HepG2 (cell line): ENCODE measurements at regions not wholly inside any gene's neighbourhood (a gene's known extent, or its start where the extent isn't known, plus 50 kb on each side); places are given as distances from the start of the nearest gene placed in this dataset.
A peak's percentile ranks its signal among the peaks of the same experiment; 100 is the strongest.

Experiments used
- ARNTL ChIP-seq: sonication (generic); formaldehyde crosslinking; IDR thresholded peaks from 2 replicates; pipeline ENCODE4 v1.4.0; 2020; ENCODE audit warnings: mild to moderate bottlenecking, missing genetic modification reagents
- CBX5 ChIP-seq: sonication (generic); formaldehyde crosslinking; IDR thresholded peaks from 2 replicates; pipeline ENCODE4 v1.4.0; 2020; ENCODE audit warnings: missing genetic modification reagents, borderline replicate concordance
- JDP2 ChIP-seq: sonication (generic); formaldehyde crosslinking; IDR thresholded peaks from 2 replicates; pipeline ENCODE4 v1.8.1; 2022; ENCODE audit warnings: missing genetic modification reagents, borderline replicate concordance
- NCOA2 ChIP-seq: sonication (generic); formaldehyde crosslinking; IDR thresholded peaks from 2 replicates; pipeline ENCODE4 v1.8.0; 2022; ENCODE audit warnings: inconsistent platforms
- PAXIP1 ChIP-seq: sonication (generic); formaldehyde crosslinking; conservative IDR thresholded peaks from 2 replicates; pipeline ENCODE4 v1.4.0; 2020; ENCODE audit warnings: mild to moderate bottlenecking, missing genetic modification reagents, moderate library complexity
- POGZ ChIP-seq: sonication (generic); formaldehyde crosslinking; IDR thresholded peaks from 2 replicates; pipeline ENCODE4 v1.4.0; 2020; ENCODE audit warnings: mild to moderate bottlenecking, missing genetic modification reagents
- RARG ChIP-seq: sonication (generic); formaldehyde crosslinking; IDR thresholded peaks from 2 replicates; pipeline ENCODE4 v1.4.0; 2020; ENCODE audit warnings: low read depth, mild to moderate bottlenecking, missing genetic modification reagents
- RERE ChIP-seq: IDR thresholded peaks from 2 replicates; pipeline ENCODE4 v1.6.1; 2016; ENCODE audit warnings: low read depth, missing genetic modification reagents, missing compliant biosample characterization
- RNF219 ChIP-seq: sonication (generic); formaldehyde crosslinking; IDR thresholded peaks from 2 replicates; pipeline ENCODE4 v1.5.0; 2020; ENCODE audit warnings: mild to moderate bottlenecking, missing genetic modification reagents
- SPEN ChIP-seq: sonication (generic); formaldehyde crosslinking; IDR thresholded peaks from 2 replicates; pipeline ENCODE4 v1.5.1; 2020; ENCODE audit warnings: low read depth, mild to moderate bottlenecking, missing genetic modification reagents
- ZNF331 ChIP-seq: sonication (generic); formaldehyde crosslinking; IDR thresholded peaks from 2 replicates; pipeline ENCODE4 v1.4.0; 2020; ENCODE audit warnings: missing genetic modification reagents
- ZNF580 ChIP-seq: IDR thresholded peaks from 2 replicates; pipeline ENCODE4 v1.6.1; 2016; ENCODE audit warnings: low read depth, borderline replicate concordance
- ZNF597 ChIP-seq: sonication (generic); formaldehyde crosslinking; IDR thresholded peaks from 2 replicates; pipeline ENCODE4 v1.5.0; 2020; ENCODE audit warnings: missing genetic modification reagents
- ZNF598 ChIP-seq: sonication (generic); formaldehyde crosslinking; IDR thresholded peaks from 2 replicates; pipeline ENCODE4 v1.5.1; 2020; ENCODE audit warnings: mild to moderate bottlenecking, missing genetic modification reagents, borderline replicate concordance
- ZNF773 ChIP-seq: sonication (generic); formaldehyde crosslinking; IDR thresholded peaks from 2 replicates; pipeline ENCODE4 v1.4.0; 2020; ENCODE audit warnings: missing genetic modification reagents, borderline replicate concordance
- ZNF780A ChIP-seq: sonication (generic); formaldehyde crosslinking; IDR thresholded peaks from 2 replicates; pipeline ENCODE4 v1.8.0; 2022; ENCODE audit warnings: mild to moderate bottlenecking, missing genetic modification reagents, moderate library complexity
- ZNF816 ChIP-seq: sonication (generic); formaldehyde crosslinking; IDR thresholded peaks from 2 replicates; pipeline ENCODE4 v1.8.0; 2022; ENCODE audit warnings: missing genetic modification reagents, mild to moderate bottlenecking, borderline replicate concordance

GRCh38 chr13:30832845-30833332, 73.2 kb upstream of the MEDAG start (continued):
- TF ChIP-seq RERE (CRISPR knock-in tag): 0 out of 2 replicates have a peak, but pooled peaks have one; percentile 71
- no peak for TF ChIP-seq SPEN (CRISPR knock-in tag)
- TF ChIP-seq ZNF816 (CRISPR knock-in tag): no peak
- peak; percentile 68 for TF ChIP-seq POGZ (CRISPR knock-in tag)
- TF ChIP-seq ZNF598 (CRISPR knock-in tag): no peak
- TF ChIP-seq RARG (CRISPR knock-in tag): no peak
- no peak for TF ChIP-seq ZNF597 (CRISPR knock-in tag)
- no peak for TF ChIP-seq ZNF780A (CRISPR knock-in tag)
- peak; percentile 99 for TF ChIP-seq ZNF331
- TF ChIP-seq ZNF580 (CRISPR knock-in tag): no peak; the same call in 1 of the 2 replicates
- no peak for TF ChIP-seq JDP2
- no peak for TF ChIP-seq RNF219
- peak; percentile 82 for TF ChIP-seq PAXIP1 (CRISPR knock-in tag)
- TF ChIP-seq NCOA2 (CRISPR knock-in tag): peak; percentile 86
- TF ChIP-seq CBX5 (CRISPR knock-in tag): peak; percentile 55; the same call in 1 of the 2 replicates
- peak; percentile 74; the same call in 1 of the 2 replicates for TF ChIP-seq ARNTL (CRISPR knock-in tag)
- no peak for TF ChIP-seq ZNF773 (CRISPR knock-in tag)
